SK-N-SH (cell line): ENCODE measurements at regions not wholly inside any gene's neighbourhood (a gene's known extent, or its start where the extent isn't known, plus 50 kb on each side); places are given as distances from the start of the nearest gene placed in this dataset.

Experiments used
- CTCF ChIA-PET: fragments of 300-600, 350-600 bp; formaldehyde crosslinking; extraction: SDS; loops from one replicate; lab custom pipeline; 2021; lab: Yijun Ruan, JAX
- POLR2A ChIA-PET: fragments of 350-600 bp; sonication (Branson Sonifier 250); formaldehyde crosslinking; extraction: SDS; loops from one replicate; lab custom pipeline; 2020; ENCODE audit warnings: antibody characterized with exemption, inconsistent platforms; lab: Yijun Ruan, JAX
- DNase-seq: peaks from one replicate; pipeline ENCODE4 v3.0.0; 2012
- H2AFZ ChIP-seq: fragments of 200-600 bp; sonication (generic); 2 replicates; pipeline ENCODE4 v1.8.1; 2016; ENCODE audit warnings: antibody characterized with exemption, mild to moderate bottlenecking, low read depth
- H3F3A ChIP-seq: fragments of 200-600 bp; sonication (generic); replicated peaks from 2 replicates; pipeline ENCODE3; 2016; ENCODE audit warnings: antibody characterized with exemption, mild to moderate bottlenecking; ENCODE audit not compliant: insufficient read depth
- H3K27ac ChIP-seq, 2 experiments: fragments of 200-500 bp in 1 of 2; fragments of 200-600 bp in 1 of 2; sonication (Bioruptor generic) in 1 of 2; sonication (generic), shearing (Covaris generic) in 1 of 2; 2 replicates each; pipeline versions ENCODE4 v1.5.1 to v1.6.1; 2014 to 2016; ENCODE audit warnings: low read depth in 2 of 2, inconsistent platforms in 1 of 2, low read length in 1 of 2, mild to moderate bottlenecking in 1 of 2, mixed read lengths in 1 of 2
- H3K27me3 ChIP-seq: fragments of 200-600 bp; sonication (generic), shearing (Covaris generic); 2 replicates; pipeline ENCODE4 v1.6.1; 2016; ENCODE audit warnings: mixed run types; ENCODE audit not compliant: insufficient read depth
- H3K36me3 ChIP-seq, 2 experiments: fragments of 200-500 bp in 1 of 2; fragments of 200-600 bp in 1 of 2; sonication (Bioruptor generic) in 1 of 2; sonication (generic) in 1 of 2; replicated peaks in 1 of 2; 2 replicates each; pipeline versions ENCODE3 to v1.5.1; 2014 to 2016; ENCODE audit warnings: low read length in 1 of 2, mild to moderate bottlenecking in 1 of 2; ENCODE audit not compliant: insufficient read depth in 2 of 2, control insufficient read depth in 1 of 2
- H3K4me1 ChIP-seq, 2 experiments: fragments of 200-500 bp in 1 of 2; fragments of 200-600 bp in 1 of 2; sonication (Bioruptor generic) in 1 of 2; sonication (generic), shearing (Covaris generic) in 1 of 2; 2 replicates each; pipeline versions ENCODE4 v1.5.1 to v1.6.1; 2014 to 2016; ENCODE audit warnings: low read depth in 1 of 2, low read length in 1 of 2, mixed run types in 1 of 2; ENCODE audit not compliant: insufficient read depth in 2 of 2, control insufficient read depth in 1 of 2
- H3K4me2 ChIP-seq: fragments of 200-600 bp; sonication (generic), shearing (Covaris generic); 2 replicates; pipeline ENCODE4 v1.6.1; 2017; ENCODE audit warnings: mixed run types
- H3K4me3 ChIP-seq, 2 experiments: fragments of 200-500 bp in 1 of 2; fragments of 200-600 bp in 1 of 2; sonication (Bioruptor generic) in 1 of 2; sonication (generic), shearing (Covaris generic) in 1 of 2; 2 replicates each; pipeline versions ENCODE4 v1.5.1 to v1.8.1; 2014 to 2016; ENCODE audit warnings: low read depth in 2 of 2, inconsistent platforms in 1 of 2, low read length in 1 of 2, mild to moderate bottlenecking in 1 of 2, mixed read lengths in 1 of 2, moderate library complexity in 1 of 2
- H3K79me2 ChIP-seq: fragments of 200-600 bp; sonication (generic); 2 replicates; pipeline ENCODE4 v1.8.1; 2017; ENCODE audit warnings: mild to moderate bottlenecking; ENCODE audit not compliant: insufficient read depth
- H3K9ac ChIP-seq: fragments of 200-600 bp; sonication (generic); 2 replicates; pipeline ENCODE4 v1.6.1; 2017; ENCODE audit warnings: mixed run types
- H3K9me2 ChIP-seq: fragments of 200-600 bp; sonication (generic); 2 replicates; pipeline ENCODE4 v1.6.1; 2017; ENCODE audit warnings: mixed run types
- H3K9me3 ChIP-seq: fragments of 200-600 bp; sonication (generic); 2 replicates; pipeline ENCODE4 v1.6.1; 2017; ENCODE audit warnings: mixed run types, mild to moderate bottlenecking, moderate library complexity
- H4K20me1 ChIP-seq: fragments of 200-600 bp; sonication (generic); 2 replicates; pipeline ENCODE4 v1.6.1; 2017; ENCODE audit warnings: mild to moderate bottlenecking, mixed run types; ENCODE audit not compliant: insufficient read depth
- CHD2 ChIP-seq: fragments of 150-350 bp; IDR thresholded peaks from 2 replicates; pipeline ENCODE4 v1.6.1; 2018; ENCODE audit warnings: low read length; ENCODE audit not compliant: partially characterized antibody
- ELF1 ChIP-seq: IDR thresholded peaks from 2 replicates; pipeline ENCODE4 v1.4.0; 2012
- EP300 ChIP-seq, 2 experiments: IDR thresholded peaks; 2 replicates each; pipeline versions ENCODE4 v1.4.0 to v1.6.1; 2012; ENCODE audit warnings: borderline replicate concordance in 1 of 2, low read depth in 1 of 2, low read length in 1 of 2
- FOSL2 ChIP-seq: IDR thresholded peaks from 2 replicates; pipeline ENCODE4 v1.4.0; 2012; ENCODE audit warnings: low read depth, mild to moderate bottlenecking, moderate library complexity, borderline replicate concordance
- FOXM1 ChIP-seq: IDR thresholded peaks from 2 replicates; pipeline ENCODE4 v1.4.0; 2012; ENCODE audit warnings: low read depth, mild to moderate bottlenecking
- IRF3 ChIP-seq: fragments of 150-350 bp; IDR thresholded peaks from 2 replicates; pipeline ENCODE4 v1.6.1; 2016; ENCODE audit warnings: mild to moderate bottlenecking, low read depth, low read length
- JUND ChIP-seq: IDR thresholded peaks from 2 replicates; pipeline ENCODE4 v1.4.0; 2012
- MAX ChIP-seq: IDR thresholded peaks from 2 replicates; pipeline ENCODE4 v1.4.0; 2012; ENCODE audit warnings: low read depth
- MEF2A ChIP-seq: IDR thresholded peaks from 2 replicates; pipeline ENCODE4 v1.4.0; 2012; ENCODE audit warnings: low read depth, borderline replicate concordance
- MXI1 ChIP-seq: IDR thresholded peaks from 2 replicates; pipeline ENCODE4 v1.6.1; 2012; ENCODE audit warnings: mild to moderate bottlenecking, low read depth, low read length, improper control_type of control experiment
- NFIC ChIP-seq: IDR thresholded peaks from 2 replicates; pipeline ENCODE4 v1.4.0; 2012; ENCODE audit warnings: borderline replicate concordance
- NRF1 ChIP-seq: IDR thresholded peaks from 2 replicates; pipeline ENCODE4 v1.6.1; 2012; ENCODE audit warnings: low read depth, mild to moderate bottlenecking, low read length
- POLR2AphosphoS5 ChIP-seq: IDR thresholded peaks from 2 replicates; pipeline ENCODE4 v1.6.1; 2012; ENCODE audit warnings: low read depth, low read length
- RAD21 ChIP-seq: IDR thresholded peaks from 2 replicates; pipeline ENCODE4 v1.6.1; 2012; ENCODE audit warnings: mild to moderate bottlenecking, low read length
- RCOR1 ChIP-seq: fragments of 150-350 bp; IDR thresholded peaks from 2 replicates; pipeline ENCODE4 v1.6.1; 2017; ENCODE audit warnings: antibody characterized with exemption, low read length
- RXRA ChIP-seq: IDR thresholded peaks from 2 replicates; pipeline ENCODE4 v1.4.0; 2012; ENCODE audit warnings: low read depth, mild to moderate bottlenecking, borderline replicate concordance
- TAF1 ChIP-seq: IDR thresholded peaks from 2 replicates; pipeline ENCODE4 v1.6.1; 2012; ENCODE audit warnings: low read depth, mild to moderate bottlenecking, low read length, moderate library complexity, borderline replicate concordance
- TCF12 ChIP-seq: IDR thresholded peaks from 2 replicates; pipeline ENCODE4 v1.4.0; 2012
- ZBTB33 ChIP-seq: IDR thresholded peaks from 2 replicates; pipeline ENCODE4 v1.4.0; 2012; ENCODE audit warnings: low read depth, borderline replicate concordance
- whole genome bisulfite sequencing: methylation state at CpG from one replicate; pipeline ENCODE4 v1.1.6; 2017; ENCODE audit warnings: low lambda C conversion rate; 5-methylcytosine and 5-hydroxymethylcytosine counted together
- TF ChIP-seq, protein P1 (sequence below): IDR thresholded peaks from 2 replicates; pipeline ENCODE4; 2012

DNA sequence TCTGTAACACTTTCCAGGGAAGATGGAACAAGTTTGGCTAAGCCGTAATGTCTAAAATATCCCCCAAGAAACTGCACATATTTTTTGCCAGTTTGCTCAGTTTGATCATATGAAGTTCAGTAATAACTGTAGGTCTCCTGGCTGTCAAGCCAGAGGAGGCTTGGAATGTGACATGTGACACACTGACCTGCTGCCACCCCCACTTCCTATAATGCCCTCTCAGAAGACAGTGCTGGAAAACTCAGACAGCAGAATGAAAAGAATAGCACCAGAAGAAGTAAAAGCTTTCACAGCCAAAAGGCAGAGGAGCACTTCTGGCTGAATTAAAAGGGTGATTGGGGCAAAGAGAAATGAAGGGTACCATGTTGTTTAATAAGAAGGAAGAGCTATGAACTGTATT lies 67.4 kb upstream of the UBAC2 start (continued):
- TF ChIP-seq, protein P1, sequence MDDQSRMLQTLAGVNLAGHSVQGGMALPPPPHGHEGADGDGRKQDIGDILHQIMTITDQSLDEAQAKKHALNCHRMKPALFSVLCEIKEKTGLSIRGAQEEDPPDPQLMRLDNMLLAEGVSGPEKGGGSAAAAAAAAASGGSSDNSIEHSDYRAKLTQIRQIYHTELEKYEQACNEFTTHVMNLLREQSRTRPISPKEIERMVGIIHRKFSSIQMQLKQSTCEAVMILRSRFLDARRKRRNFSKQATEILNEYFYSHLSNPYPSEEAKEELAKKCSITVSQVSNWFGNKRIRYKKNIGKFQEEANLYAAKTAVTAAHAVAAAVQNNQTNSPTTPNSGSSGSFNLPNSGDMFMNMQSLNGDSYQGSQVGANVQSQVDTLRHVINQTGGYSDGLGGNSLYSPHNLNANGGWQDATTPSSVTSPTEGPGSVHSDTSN, result no peak
- no peak for TF ChIP-seq FOXM1
- TF ChIP-seq JUND, result no peak
- TF ChIP-seq RCOR1, result no peak

DNA sequence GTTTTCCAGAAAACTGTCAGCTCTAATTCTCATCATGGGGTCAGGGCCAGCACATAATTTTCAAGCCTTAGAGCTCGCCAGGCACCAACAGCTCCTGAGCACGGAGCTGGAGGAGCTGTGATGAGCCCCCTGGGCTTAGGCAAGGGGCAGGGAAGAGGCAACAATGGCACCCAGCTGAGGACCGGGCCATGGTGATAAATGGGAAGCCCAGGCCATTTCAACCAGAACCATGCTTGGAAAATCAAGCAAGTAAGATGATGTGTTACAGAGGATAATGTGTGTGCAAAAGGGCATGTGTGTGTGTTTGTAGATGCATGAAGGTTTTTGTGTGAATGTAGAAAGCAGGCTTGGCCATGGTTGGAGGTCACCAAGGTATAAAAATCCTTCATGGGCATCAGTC lies 66.8 kb upstream of the UBAC2 start:
- H3K27ac ChIP-seq, result no peak overlapping the region
- H2AFZ ChIP-seq, result no peak overlapping the region
- no peaks in the 10 kb centered on the region for H3K4me1 ChIP-seq
- H3K9me2 ChIP-seq, result no peaks in the 10 kb centered on the region
- TF ChIP-seq NRF1 (no peak), RXRA (no peak), ZBTB33 (no peak), RAD21 (no peak), RCOR1 (no peak), POLR2AphosphoS5 (no peak), FOSL2 (no peak), NFIC (no peak), JUND (no peak), MXI1 (no peak), MAX (no peak), CHD2 (no peak), MEF2A (no peak), EP300 (IDR thresholded peaks at IDR 0.05; ENCODE audit: borderline replicate concordance in 1 of 2, low read depth in 1 of 2, low read length in 1 of 2) (no peak), ELF1 (no peak), TCF12 (no peak), TAF1 (no peak), IRF3 (no peak)
- TF ChIP-seq, protein P1, result no peak
- no peaks in the 10 kb centered on the region for H3K9me3 ChIP-seq
- DNase-seq, result no peak
- 52% methylated on average over 3 of the region's 3 CpGs for WGBS
- ChIA-PET CTCF (no interaction called here), POLR2A (no interaction called here)
- H3F3A ChIP-seq, result no peaks in the 10 kb centered on the region
- H3K36me3 ChIP-seq, result no peaks in the 10 kb centered on the region
- no peaks in the 10 kb centered on the region for H3K27me3 ChIP-seq
- no peak overlapping the region for H3K4me2 ChIP-seq
- H3K4me3 ChIP-seq, result no peak overlapping the region
- H3K9ac ChIP-seq, result no peak overlapping the region
- no peaks in the 10 kb centered on the region for H4K20me1 ChIP-seq
- no peaks in the 10 kb centered on the region for H3K79me2 ChIP-seq
